H9 (cell line): ENCODE measurements at regions not wholly inside any gene's neighbourhood (a gene's known extent, or its start where the extent isn't known, plus 50 kb on each side); places are given as distances from the start of the nearest gene placed in this dataset.

Experiments
- DNase-seq: peaks from one replicate; pipeline ENCODE4 v3.0.0-alpha.2; 2017
- H2AFZ ChIP-seq: one replicate; pipeline ENCODE4 v1.6.1; 2013; ENCODE audit warnings: mild to moderate bottlenecking, low read length, control low read depth, moderate library complexity
- H2AK5ac ChIP-seq: 2 replicates; pipeline ENCODE4 v1.6.1; 2013; ENCODE audit warnings: low read length, control low read depth, mixed read lengths; ENCODE audit not compliant: insufficient read length
- H2BK120ac ChIP-seq: one replicate; pipeline ENCODE4 v1.6.1; 2013; ENCODE audit warnings: low read depth, mild to moderate bottlenecking, low read length, control low read depth, inconsistent platforms; ENCODE audit not compliant: poor library complexity, severe bottlenecking
- H2BK12ac ChIP-seq: 2 replicates; pipeline ENCODE4 v1.6.1; 2013; ENCODE audit warnings: low read length, control low read depth, mixed read lengths, low read depth; ENCODE audit not compliant: insufficient read length
- H2BK15ac ChIP-seq: 2 replicates; pipeline ENCODE4 v1.6.1; 2013; ENCODE audit warnings: low read depth, low read length, control low read depth
- H2BK20ac ChIP-seq: one replicate; pipeline ENCODE4 v1.6.1; 2013; ENCODE audit warnings: low read depth, mild to moderate bottlenecking, low read length, control low read depth, inconsistent platforms; ENCODE audit not compliant: poor library complexity, severe bottlenecking
- H2BK5ac ChIP-seq: 2 replicates; pipeline ENCODE4 v1.6.1; 2013; ENCODE audit warnings: low read length, control low read depth, mixed read lengths; ENCODE audit not compliant: insufficient read length
- H3K14ac ChIP-seq: 2 replicates; pipeline ENCODE4 v1.6.1; 2013; ENCODE audit warnings: low read length, control low read depth; ENCODE audit not compliant: insufficient read depth
- H3K18ac ChIP-seq: 2 replicates; pipeline ENCODE4 v1.6.1; 2013; ENCODE audit warnings: low read depth, mild to moderate bottlenecking, mixed read lengths, low read length, control low read depth; ENCODE audit not compliant: insufficient read length
- H3K23ac ChIP-seq: 2 replicates; pipeline ENCODE4 v1.6.1; 2013; ENCODE audit warnings: low read length, control low read depth, mixed read lengths, low read depth; ENCODE audit not compliant: insufficient read length
- H3K23me2 ChIP-seq: 2 replicates; pipeline ENCODE4 v1.6.1; 2013; ENCODE audit warnings: low read depth, mild to moderate bottlenecking, mixed read lengths, low read length, control low read depth; ENCODE audit not compliant: insufficient read length, poor library complexity, severe bottlenecking
- H3K27ac ChIP-seq: 2 replicates; pipeline ENCODE4 v1.5.1; 2013; ENCODE audit warnings: low read length, control low read depth, mixed read lengths, low read depth; ENCODE audit not compliant: insufficient read length
- H3K27me3 ChIP-seq: 2 replicates; pipeline ENCODE4 v1.6.1; 2013; ENCODE audit warnings: low read length, control low read depth, inconsistent platforms; ENCODE audit not compliant: insufficient read depth
- H3K4ac ChIP-seq: 2 replicates; pipeline ENCODE4 v1.6.1; 2013; ENCODE audit warnings: low read depth, mild to moderate bottlenecking, control low read depth, inconsistent platforms, low read length, moderate library complexity
- H3K4me1 ChIP-seq: 2 replicates; pipeline ENCODE4 v1.6.1; 2013; ENCODE audit warnings: low read length, control low read depth, inconsistent platforms; ENCODE audit not compliant: insufficient read depth
- H3K4me2 ChIP-seq: 2 replicates; pipeline ENCODE4 v1.6.1; 2013; ENCODE audit warnings: low read length, control low read depth, mixed read lengths; ENCODE audit not compliant: insufficient read length, insufficient read depth
- H3K56ac ChIP-seq: 2 replicates; pipeline ENCODE4 v1.6.1; 2013; ENCODE audit warnings: low read depth, mild to moderate bottlenecking, mixed read lengths, low read length, control low read depth; ENCODE audit not compliant: insufficient read length
- H3K79me1 ChIP-seq: 2 replicates; pipeline ENCODE4 v1.6.1; 2013; ENCODE audit warnings: low read depth, mild to moderate bottlenecking, moderate library complexity, low read length, control low read depth, inconsistent platforms; ENCODE audit not compliant: insufficient read depth, poor library complexity, severe bottlenecking
- H3K79me2 ChIP-seq: 2 replicates; pipeline ENCODE4 v1.6.1; 2013; ENCODE audit warnings: low read length, control low read depth, inconsistent platforms; ENCODE audit not compliant: insufficient read depth
- H3K9ac ChIP-seq: 2 replicates; pipeline ENCODE4 v1.6.1; 2013; ENCODE audit warnings: low read length, control low read depth, mixed read lengths; ENCODE audit not compliant: insufficient read length; ENCODE audit errors: extremely low read depth
- H3K9me3 ChIP-seq: one replicate; pipeline ENCODE4 v1.6.1; 2013; ENCODE audit warnings: low read depth, low read length, inconsistent platforms; ENCODE audit not compliant: control insufficient read depth
- H3T11ph ChIP-seq: one replicate; pipeline ENCODE4 v1.6.1; 2013; ENCODE audit warnings: mild to moderate bottlenecking, low read length, control low read depth, inconsistent platforms
- H4K20me1 ChIP-seq: one replicate; pipeline ENCODE4 v1.6.1; 2013; ENCODE audit not compliant: control insufficient read depth, insufficient read length, insufficient read depth
- H4K5ac ChIP-seq: 2 replicates; pipeline ENCODE4 v1.6.1; 2013; ENCODE audit warnings: low read depth, mild to moderate bottlenecking, mixed read lengths, low read length, control low read depth; ENCODE audit not compliant: insufficient read length
- H4K8ac ChIP-seq: replicated peaks from 2 replicates; pipeline ENCODE4 v1.6.1; 2013; ENCODE audit warnings: low read length, control low read depth, mixed read lengths, low read depth; ENCODE audit not compliant: insufficient read length
- H4K91ac ChIP-seq: 2 replicates; pipeline ENCODE4 v1.6.1; 2013; ENCODE audit warnings: low read depth, mild to moderate bottlenecking, moderate library complexity, mixed read lengths, low read length, control low read depth; ENCODE audit not compliant: insufficient read length
- H3K27ac Mint-ChIP-seq, 3 experiments: 2 replicates in 2 of 3; 3 replicates in 1 of 3; pipeline ENCODE4 v1.8.0; 2020 to 2021; ENCODE audit warnings: mixed read lengths in 3 of 3, mild to moderate bottlenecking in 1 of 3, moderate library complexity in 1 of 3
- H3K27me3 Mint-ChIP-seq: 2 replicates; pipeline ENCODE4 v1.8.0; 2021; ENCODE audit warnings: low read depth, mild to moderate bottlenecking, moderate library complexity, mixed read lengths
- H3K36me3 Mint-ChIP-seq, 3 experiments: 2 replicates in 2 of 3; 3 replicates in 1 of 3; pipeline ENCODE4 v1.8.0; 2020 to 2021; ENCODE audit warnings: low read depth in 3 of 3, mixed read lengths in 3 of 3; ENCODE audit not compliant: insufficient read depth in 1 of 3
- H3K4me1 Mint-ChIP-seq, 2 experiments: 2 replicates each; pipeline ENCODE4 v1.8.0; 2020; ENCODE audit warnings: mixed read lengths in 2 of 2
- H3K4me3 Mint-ChIP-seq, 2 experiments: 2 replicates in 1 of 2; 3 replicates in 1 of 2; pipeline ENCODE4 v1.8.0; 2020 to 2021; ENCODE audit warnings: mild to moderate bottlenecking in 2 of 2, mixed read lengths in 2 of 2, moderate library complexity in 1 of 2
- H3K9me3 Mint-ChIP-seq, 2 experiments: 2 replicates in 1 of 2; 3 replicates in 1 of 2; pipeline ENCODE4 v1.8.0; 2020; ENCODE audit warnings: mild to moderate bottlenecking in 2 of 2, mixed read lengths in 2 of 2, moderate library complexity in 1 of 2
- whole genome bisulfite sequencing: extraction: QIAGEN DNeasy Blood & Tissue Kit; methylation state at CpG from one replicate; pipeline ENCODE4 v1.1.7; 2013; ENCODE audit warnings: missing lambda C conversion rate, low lambda C conversion rate, mixed read lengths; ENCODE audit not compliant: insufficient read length; ENCODE audit errors: extremely low coverage; 5-methylcytosine and 5-hydroxymethylcytosine counted together
- TF ChIP-seq, protein P1 (sequence below): fragments of 200-600 bp; sonication (generic); conservative IDR thresholded peaks from 3 replicates; pipeline ENCODE4 v1.8.0; 2021; ENCODE audit warnings: antibody characterized with exemption, mild to moderate bottlenecking

DNA sequence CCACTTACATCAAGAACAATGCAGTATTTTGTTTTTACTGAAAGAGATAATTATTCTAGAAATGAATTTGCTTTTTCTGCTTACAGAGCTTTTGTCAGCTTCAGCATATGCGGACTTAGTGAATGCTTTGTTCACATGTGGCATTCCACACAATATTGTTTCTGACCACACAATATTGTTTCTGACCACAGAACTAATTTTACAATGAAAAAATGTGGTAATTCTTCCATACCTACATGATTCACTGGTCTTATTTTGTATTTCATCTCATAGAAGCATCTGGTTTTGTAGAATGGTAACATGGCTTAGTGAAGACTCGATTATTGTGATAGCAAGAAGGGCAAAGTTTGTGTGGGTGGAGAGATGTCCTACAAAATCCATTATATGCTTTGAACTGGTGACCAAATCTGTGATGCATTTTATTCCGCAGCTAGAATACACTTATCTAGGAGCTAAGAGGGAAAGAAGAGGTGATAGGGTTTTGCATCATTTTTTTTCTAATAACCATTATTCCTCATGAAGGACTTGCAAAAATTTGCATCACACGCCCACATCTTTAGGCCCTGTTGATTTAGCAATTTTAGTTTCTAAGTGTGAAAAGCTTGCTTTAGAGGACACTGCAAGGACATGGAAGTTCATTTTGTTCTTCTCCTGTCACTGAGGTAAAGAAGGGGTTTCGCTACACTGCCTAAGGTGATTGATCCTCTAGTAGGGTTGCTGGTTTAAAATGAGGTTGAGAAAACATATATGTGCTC lies 75.3 kb downstream of the HLX start:
- Histone ChIP-seq H3T11ph (no peak overlapping the region), H2BK20ac (no peak overlapping the region), H3K14ac (no peak overlapping the region), H3K79me1 (no peaks in the 10 kb centered on the region), H3K4me1 (no peaks in the 10 kb centered on the region), H2AK5ac (no peak overlapping the region), H3K4me2 (no peak overlapping the region), H3K27me3 (no peaks in the 10 kb centered on the region), H3K27ac (no peak overlapping the region), H3K23ac (no peak overlapping the region), H3K4ac (no peak overlapping the region), H3K9me3 (no peaks in the 10 kb centered on the region), H3K23me2 (no peaks in the 10 kb centered on the region), H2AFZ (no peak overlapping the region), H3K56ac (no peak overlapping the region), H4K8ac (no peak overlapping the region), H3K18ac (no peak overlapping the region), H4K5ac (no peak overlapping the region), H4K91ac (no peak overlapping the region), H3K9ac (no peak overlapping the region), H2BK12ac (no peak overlapping the region), H3K79me2 (no peaks in the 10 kb centered on the region), H2BK15ac (no peak overlapping the region), H2BK5ac (no peak overlapping the region), H2BK120ac (no peak overlapping the region), H4K20me1 (no peaks in the 10 kb centered on the region)
- peaks cover 10 to 13% of the 10 kb centered on the region in 2 experiments for H3K9me3 Mint-ChIP-seq
- H3K36me3 Mint-ChIP-seq = peaks cover 4 to 12% (median 5%) of the 10 kb centered on the region in 3 experiments; a peak in 6 of 7 replicates
- no peak overlapping the region for H3K27ac Mint-ChIP-seq
- no CpG with 5 or more reads among the region's 5 CpGs for WGBS
- DNase-seq = no peak
- TF ChIP-seq, protein P1, sequence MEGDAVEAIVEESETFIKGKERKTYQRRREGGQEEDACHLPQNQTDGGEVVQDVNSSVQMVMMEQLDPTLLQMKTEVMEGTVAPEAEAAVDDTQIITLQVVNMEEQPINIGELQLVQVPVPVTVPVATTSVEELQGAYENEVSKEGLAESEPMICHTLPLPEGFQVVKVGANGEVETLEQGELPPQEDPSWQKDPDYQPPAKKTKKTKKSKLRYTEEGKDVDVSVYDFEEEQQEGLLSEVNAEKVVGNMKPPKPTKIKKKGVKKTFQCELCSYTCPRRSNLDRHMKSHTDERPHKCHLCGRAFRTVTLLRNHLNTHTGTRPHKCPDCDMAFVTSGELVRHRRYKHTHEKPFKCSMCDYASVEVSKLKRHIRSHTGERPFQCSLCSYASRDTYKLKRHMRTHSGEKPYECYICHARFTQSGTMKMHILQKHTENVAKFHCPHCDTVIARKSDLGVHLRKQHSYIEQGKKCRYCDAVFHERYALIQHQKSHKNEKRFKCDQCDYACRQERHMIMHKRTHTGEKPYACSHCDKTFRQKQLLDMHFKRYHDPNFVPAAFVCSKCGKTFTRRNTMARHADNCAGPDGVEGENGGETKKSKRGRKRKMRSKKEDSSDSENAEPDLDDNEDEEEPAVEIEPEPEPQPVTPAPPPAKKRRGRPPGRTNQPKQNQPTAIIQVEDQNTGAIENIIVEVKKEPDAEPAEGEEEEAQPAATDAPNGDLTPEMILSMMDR = no peak
- no peaks in the 10 kb centered on the region for H3K27me3 Mint-ChIP-seq
- H3K4me1 Mint-ChIP-seq = no peaks in the 10 kb centered on the region
- H3K4me3 Mint-ChIP-seq = no peak overlapping the region
